MM.1S (cell line): ENCODE measurements at regions not wholly inside any gene's neighbourhood (a gene's known extent, or its start where the extent isn't known, plus 50 kb on each side); places are given as distances from the start of the nearest gene placed in this dataset.

Experiments used
- DNase-seq: peaks from one replicate; pipeline ENCODE4 v3.0.0-alpha.2; 2015
- H2AFZ ChIP-seq: fragments of 300-600 bp; sonication (generic); 2 replicates; pipeline ENCODE4 v1.6.0; 2016; ENCODE audit warnings: antibody characterized with exemption, low read length
- H3F3A ChIP-seq: fragments of 300-600 bp; sonication (generic); 2 replicates; pipeline ENCODE4 v1.6.1; 2016; ENCODE audit warnings: mild to moderate bottlenecking, antibody characterized with exemption, low read length, moderate library complexity, mixed read lengths; ENCODE audit not compliant: insufficient read depth
- H3K27ac ChIP-seq: fragments of 300-600 bp; sonication (generic); 2 replicates; pipeline ENCODE4 v1.5.1; 2016; ENCODE audit warnings: mild to moderate bottlenecking, low read length
- H3K27me3 ChIP-seq: fragments of 300-600 bp; sonication (generic); replicated peaks from 2 replicates; pipeline ENCODE4 v1.6.0; 2016; ENCODE audit warnings: low read length; ENCODE audit not compliant: insufficient read depth
- H3K36me3 ChIP-seq: fragments of 300-600 bp; sonication (generic); replicated peaks from 2 replicates; pipeline ENCODE4 v1.6.1; 2016; ENCODE audit warnings: mild to moderate bottlenecking, low read length, mixed read lengths; ENCODE audit not compliant: insufficient read depth
- H3K4me1 ChIP-seq: fragments of 300-600 bp; sonication (generic); 2 replicates; pipeline ENCODE4 v1.6.1; 2016; ENCODE audit warnings: low read length, mixed read lengths
- H3K4me2 ChIP-seq: fragments of 300-600 bp; sonication (generic); 2 replicates; pipeline ENCODE4 v1.6.0; 2016; ENCODE audit warnings: low read depth, low read length
- H3K4me3 ChIP-seq: fragments of 300-600 bp; sonication (generic); 2 replicates; pipeline ENCODE4 v1.5.1; 2016; ENCODE audit warnings: low read length, mixed read lengths
- H3K79me2 ChIP-seq: fragments of 300-600 bp; sonication (generic); 2 replicates; pipeline ENCODE4 v1.6.1; 2016; ENCODE audit warnings: mixed run types, low read length, mixed read lengths
- H3K9ac ChIP-seq: fragments of 300-600 bp; sonication (generic); 2 replicates; pipeline ENCODE4 v1.6.1; 2016; ENCODE audit warnings: low read length, mixed read lengths
- H3K9me2 ChIP-seq: fragments of 300-600 bp; sonication (generic); replicated peaks from 2 replicates; pipeline ENCODE4 v1.6.1; 2016; ENCODE audit warnings: mild to moderate bottlenecking, low read length, mixed read lengths; ENCODE audit not compliant: insufficient read depth
- H3K9me3 ChIP-seq: fragments of 300-600 bp; sonication (generic); replicated peaks from 2 replicates; pipeline ENCODE4 v1.6.1; 2016; ENCODE audit warnings: mild to moderate bottlenecking, low read length, mixed read lengths; ENCODE audit not compliant: insufficient read depth
- H4K20me1 ChIP-seq: fragments of 300-600 bp; sonication (generic); 2 replicates; pipeline ENCODE4 v1.6.1; 2016; ENCODE audit warnings: mild to moderate bottlenecking, low read length, moderate library complexity, mixed read lengths; ENCODE audit not compliant: insufficient read depth
- EZH2 ChIP-seq: fragments of 300-600 bp; sonication (generic); optimal IDR thresholded peaks from 2 replicates; pipeline ENCODE3; 2017; ENCODE audit warnings: low read depth, mild to moderate bottlenecking, antibody characterized with exemption, low read length, mixed read lengths
- EZH2phosphoT487 ChIP-seq: fragments of 300-600 bp; sonication (generic); IDR thresholded peaks from 2 replicates; pipeline ENCODE4 v1.6.1; 2018; ENCODE audit warnings: antibody characterized with exemption, low read length
- TF ChIP-seq, protein P1 (sequence below): fragments of 300-600 bp; sonication (generic); IDR thresholded peaks from 2 replicates; pipeline ENCODE4 v1.5.1; 2016; ENCODE audit warnings: antibody characterized with exemption, low read length, mixed read lengths

DNA sequence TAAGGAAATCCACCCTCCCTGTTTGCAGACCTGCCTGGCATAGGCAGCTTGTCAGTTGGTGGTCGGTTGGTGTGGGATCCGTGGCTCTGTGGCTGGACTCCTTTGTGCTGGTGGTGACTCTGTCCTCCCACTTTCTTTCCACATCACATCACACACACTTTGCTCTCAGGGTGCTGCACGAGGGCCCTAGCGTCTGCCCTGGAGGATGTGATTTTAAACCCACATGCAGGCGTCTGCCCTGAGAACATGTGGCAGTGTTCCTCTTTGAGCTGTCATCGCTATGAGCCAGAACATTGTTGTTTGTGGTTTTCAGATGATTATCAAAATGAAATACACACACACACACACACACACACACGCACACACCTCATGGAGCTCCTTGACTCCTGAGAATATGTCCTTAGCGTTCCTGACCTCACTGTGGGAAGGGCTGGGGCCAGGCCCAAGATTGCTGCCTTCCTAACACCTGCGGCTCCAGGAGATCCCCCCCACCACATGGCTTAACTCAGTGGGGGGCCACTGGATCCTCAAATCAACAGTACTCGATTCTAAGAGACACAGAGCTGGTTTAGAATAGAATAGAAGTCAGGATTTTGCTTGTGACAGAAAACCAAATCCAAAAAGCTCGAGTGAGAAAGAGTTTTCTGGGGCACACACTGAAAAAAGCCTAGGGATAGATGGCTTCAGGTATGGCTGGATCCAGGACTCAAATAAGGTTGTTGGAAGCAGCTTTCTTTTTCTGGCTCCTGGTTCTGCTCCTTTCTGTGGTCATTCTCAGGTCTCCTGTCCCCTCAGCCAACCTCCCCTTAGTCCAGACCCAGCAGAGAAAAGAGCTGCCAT lies 54.8 kb downstream of the RTP5 start:
- Histone ChIP-seq H2AFZ (no peak overlapping the region), H3K27ac (no peak overlapping the region), H3K4me3 (no peak overlapping the region), H4K20me1 (no peaks in the 10 kb centered on the region), H3K9me2 (no peaks in the 10 kb centered on the region), H3K79me2 (no peaks in the 10 kb centered on the region), H3F3A (no peaks in the 10 kb centered on the region), H3K27me3 (no peaks in the 10 kb centered on the region), H3K9ac (no peak overlapping the region), H3K4me1 (no peaks in the 10 kb centered on the region), H3K9me3 (no peaks in the 10 kb centered on the region), H3K4me2 (no peak overlapping the region), H3K36me3 (no peaks in the 10 kb centered on the region)
- TF ChIP-seq, protein P1, sequence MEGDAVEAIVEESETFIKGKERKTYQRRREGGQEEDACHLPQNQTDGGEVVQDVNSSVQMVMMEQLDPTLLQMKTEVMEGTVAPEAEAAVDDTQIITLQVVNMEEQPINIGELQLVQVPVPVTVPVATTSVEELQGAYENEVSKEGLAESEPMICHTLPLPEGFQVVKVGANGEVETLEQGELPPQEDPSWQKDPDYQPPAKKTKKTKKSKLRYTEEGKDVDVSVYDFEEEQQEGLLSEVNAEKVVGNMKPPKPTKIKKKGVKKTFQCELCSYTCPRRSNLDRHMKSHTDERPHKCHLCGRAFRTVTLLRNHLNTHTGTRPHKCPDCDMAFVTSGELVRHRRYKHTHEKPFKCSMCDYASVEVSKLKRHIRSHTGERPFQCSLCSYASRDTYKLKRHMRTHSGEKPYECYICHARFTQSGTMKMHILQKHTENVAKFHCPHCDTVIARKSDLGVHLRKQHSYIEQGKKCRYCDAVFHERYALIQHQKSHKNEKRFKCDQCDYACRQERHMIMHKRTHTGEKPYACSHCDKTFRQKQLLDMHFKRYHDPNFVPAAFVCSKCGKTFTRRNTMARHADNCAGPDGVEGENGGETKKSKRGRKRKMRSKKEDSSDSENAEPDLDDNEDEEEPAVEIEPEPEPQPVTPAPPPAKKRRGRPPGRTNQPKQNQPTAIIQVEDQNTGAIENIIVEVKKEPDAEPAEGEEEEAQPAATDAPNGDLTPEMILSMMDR, result no peak
- TF ChIP-seq EZH2 (no peak), EZH2phosphoT487 (no peak)
- no peak for DNase-seq

GRCh38 chr2:241924909-241925250 lies 55.4 kb downstream of the RTP5 start:
- Histone ChIP-seq H3K9me3 (no peaks in the 10 kb centered on the region), H3K4me3 (no peak overlapping the region), H3F3A (no peaks in the 10 kb centered on the region), H3K4me2 (no peak overlapping the region), H4K20me1 (no peaks in the 10 kb centered on the region), H3K27ac (no peak overlapping the region), H3K36me3 (no peaks in the 10 kb centered on the region), H3K27me3 (no peaks in the 10 kb centered on the region), H3K9ac (no peak overlapping the region), H3K79me2 (no peaks in the 10 kb centered on the region), H2AFZ (no peak overlapping the region), H3K9me2 (no peaks in the 10 kb centered on the region), H3K4me1 (no peaks in the 10 kb centered on the region)
- no peak for DNase-seq
- TF ChIP-seq EZH2phosphoT487 (no peak), EZH2 (no peak)
- TF ChIP-seq, protein P1, result no peak

GRCh38 chr2:241925277-241925676 lies 55.7 kb downstream of the RTP5 start:
- H3K4me1 ChIP-seq, result no peaks in the 10 kb centered on the region
- H3K27ac ChIP-seq, result no peak overlapping the region
- no peaks in the 10 kb centered on the region for H3K79me2 ChIP-seq
- H3K9ac ChIP-seq, result no peak overlapping the region
- H3K27me3 ChIP-seq, result no peaks in the 10 kb centered on the region
- H2AFZ ChIP-seq, result no peak overlapping the region
- H3K36me3 ChIP-seq, result no peaks in the 10 kb centered on the region
- H3K9me3 ChIP-seq, result no peaks in the 10 kb centered on the region
- no peaks in the 10 kb centered on the region for H4K20me1 ChIP-seq
- DNase-seq, result no peak
- no peaks in the 10 kb centered on the region for H3F3A ChIP-seq
- no peak overlapping the region for H3K4me2 ChIP-seq
- H3K9me2 ChIP-seq, result no peaks in the 10 kb centered on the region
- H3K4me3 ChIP-seq, result no peak overlapping the region
- TF ChIP-seq EZH2 (no peak), EZH2phosphoT487 (no peak)
- TF ChIP-seq, protein P1, result no peak
